KMS-11 (cell line): ENCODE measurements at regions not wholly inside any gene's neighbourhood (a gene's known extent, or its start where the extent isn't known, plus 50 kb on each side); places are given as distances from the start of the nearest gene placed in this dataset.

Source experiments
- H2AFZ ChIP-seq: fragments of 200-600 bp; sonication (generic); 2 replicates; pipeline ENCODE4 v1.6.1; 2016; ENCODE audit warnings: antibody characterized with exemption, mixed run types, low read depth
- H3K27ac ChIP-seq: fragments of 200-600 bp; sonication (generic); 2 replicates; pipeline ENCODE4 v1.6.1; 2016; ENCODE audit warnings: mild to moderate bottlenecking, mixed run types
- H3K27me3 ChIP-seq: fragments of 200-600 bp; sonication (generic); 2 replicates; pipeline ENCODE4 v1.6.1; 2017; ENCODE audit warnings: mild to moderate bottlenecking, low read depth, mixed run types, moderate library complexity; ENCODE audit not compliant: insufficient read depth
- H3K36me3 ChIP-seq: fragments of 200-600 bp; sonication (generic); 2 replicates; pipeline ENCODE4 v1.6.1; 2017; ENCODE audit warnings: mild to moderate bottlenecking, mixed run types; ENCODE audit not compliant: insufficient read depth
- H3K4me1 ChIP-seq: fragments of 200-600 bp; sonication (generic); 2 replicates; pipeline ENCODE4 v1.6.1; 2016; ENCODE audit warnings: mild to moderate bottlenecking, low read depth, mixed run types; ENCODE audit not compliant: poor library complexity, severe bottlenecking
- H3K4me2 ChIP-seq: fragments of 200-600 bp; sonication (generic); 2 replicates; pipeline ENCODE4 v1.7.0; 2016; ENCODE audit warnings: mild to moderate bottlenecking, mixed run types
- H3K4me3 ChIP-seq: fragments of 200-600 bp; sonication (generic); IDR thresholded peaks from 2 replicates; pipeline ENCODE4 v1.6.1; 2017; ENCODE audit warnings: low read depth, low read length, mixed read lengths; ENCODE audit not compliant: insufficient read depth
- H3K79me2 ChIP-seq: fragments of 200-600 bp; sonication (generic); 2 replicates; pipeline ENCODE4 v1.6.1; 2016; ENCODE audit warnings: low read depth, mixed run types; ENCODE audit not compliant: insufficient read depth
- H3K9ac ChIP-seq: fragments of 200-600 bp; sonication (generic); 2 replicates; pipeline ENCODE4 v1.6.1; 2016; ENCODE audit warnings: mild to moderate bottlenecking, mixed run types
- H4K20me1 ChIP-seq: fragments of 200-600 bp; sonication (generic); 2 replicates; pipeline ENCODE4 v1.6.1; 2016; ENCODE audit warnings: mild to moderate bottlenecking, mixed run types; ENCODE audit not compliant: insufficient read depth
- CTCF ChIP-seq: fragments of 200-600 bp; sonication (generic); conservative IDR thresholded peaks from 2 replicates; pipeline ENCODE4 v1.6.1; 2017; ENCODE audit warnings: low read depth, mild to moderate bottlenecking, antibody characterized with exemption, low read length, moderate library complexity, mixed read lengths

DNA sequence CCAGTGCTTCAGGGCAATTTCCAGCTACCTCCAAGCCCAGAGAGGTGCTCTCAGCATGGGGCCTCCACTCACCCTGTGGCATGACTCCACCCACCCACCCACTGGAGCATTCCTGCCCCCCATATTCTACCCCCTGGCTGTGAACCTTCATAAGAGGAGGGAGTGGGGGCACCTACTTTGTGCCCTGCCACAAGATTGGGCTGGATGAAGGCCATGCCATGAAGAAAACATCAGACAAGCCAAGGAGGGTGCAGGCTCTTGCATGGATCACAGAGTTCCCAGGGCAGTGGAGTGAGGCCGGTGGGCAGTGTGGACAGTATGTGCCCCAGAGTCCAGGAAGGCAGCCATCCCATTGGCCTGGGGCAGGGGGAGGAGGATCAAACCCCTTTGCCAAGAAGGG, 97.8 kb downstream of the UQCRFS1 start:
- H3K27ac ChIP-seq: no peak overlapping the region
- H2AFZ ChIP-seq: no peak overlapping the region
- no peaks in the 10 kb centered on the region for H3K4me1 ChIP-seq
- no peaks in the 10 kb centered on the region for H3K27me3 ChIP-seq
- H4K20me1 ChIP-seq: no peaks in the 10 kb centered on the region
- H3K36me3 ChIP-seq: no peaks in the 10 kb centered on the region
- H3K9ac ChIP-seq: no peak overlapping the region
- H3K4me2 ChIP-seq: no peak overlapping the region
- no peak for TF ChIP-seq CTCF
- H3K79me2 ChIP-seq: no peaks in the 10 kb centered on the region
- no peak overlapping the region for H3K4me3 ChIP-seq

- H3K27me3 ChIP-seq: no peaks in the 10 kb centered on the region
- H3K4me1 ChIP-seq: no peaks in the 10 kb centered on the region
These were observed 99.1 kb downstream of the UQCRFS1 start for GRCh38 chr19:29113838-29114237.

GRCh38 chr19:29111576-29111975, 101.4 kb downstream of the UQCRFS1 start:
- Histone ChIP-seq H3K4me2 (no peak overlapping the region), H3K4me1 (no peaks in the 10 kb centered on the region), H3K4me3 (no peak overlapping the region), H4K20me1 (no peaks in the 10 kb centered on the region), H3K27ac (no peak overlapping the region), H3K36me3 (no peaks in the 10 kb centered on the region), H3K79me2 (no peaks in the 10 kb centered on the region), H3K9ac (no peak overlapping the region), H3K27me3 (no peaks in the 10 kb centered on the region), H2AFZ (no peak overlapping the region)
- no peak for TF ChIP-seq CTCF

More at GRCh38 chr19:29113838-29114237, 99.1 kb downstream of the UQCRFS1 start:
- TF ChIP-seq CTCF: no peak
- Histone ChIP-seq H4K20me1 (no peaks in the 10 kb centered on the region), H3K36me3 (no peaks in the 10 kb centered on the region), H3K4me3 (no peak overlapping the region), H2AFZ (no peak overlapping the region), H3K4me2 (no peak overlapping the region), H3K27ac (no peak overlapping the region), H3K79me2 (no peaks in the 10 kb centered on the region), H3K9ac (no peak overlapping the region)

DNA sequence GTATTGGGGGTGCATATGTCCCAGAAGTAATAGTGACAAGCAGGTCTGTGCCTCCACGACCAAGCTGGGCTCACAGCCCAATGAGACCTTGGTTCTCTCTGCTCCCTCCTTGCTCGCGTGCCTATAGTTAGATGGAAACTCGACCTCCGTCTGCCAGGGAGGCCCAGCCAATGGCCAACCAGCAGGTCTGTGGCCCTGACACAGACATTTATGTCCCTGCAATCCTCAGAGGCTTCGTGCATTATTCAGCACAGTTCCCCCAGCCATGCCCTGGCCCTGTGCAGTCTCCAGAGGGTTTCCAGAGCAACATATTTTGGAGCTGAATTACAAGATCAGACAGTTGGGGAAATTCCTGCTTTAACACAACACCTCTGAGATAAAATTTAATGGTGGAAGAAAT, 105.1 kb downstream of the UQCRFS1 start:
- no peak for TF ChIP-seq CTCF
- Histone ChIP-seq H3K27me3 (no peaks in the 10 kb centered on the region), H3K4me3 (no peak overlapping the region)

More for the DNA sequence above, 105.1 kb downstream of the UQCRFS1 start:
- Histone ChIP-seq H3K9ac (no peak overlapping the region), H3K27ac (no peak overlapping the region), H3K36me3 (no peaks in the 10 kb centered on the region), H4K20me1 (no peaks in the 10 kb centered on the region), H3K4me1 (no peaks in the 10 kb centered on the region), H2AFZ (no peak overlapping the region), H3K79me2 (no peaks in the 10 kb centered on the region), H3K4me2 (no peak overlapping the region)
